HS-5 (cell line): ENCODE measurements at regions not wholly inside any gene's neighbourhood (a gene's known extent, or its start where the extent isn't known, plus 50 kb on each side); places are given as distances from the start of the nearest gene placed in this dataset.
"Not testable (repeated sequence)": the region's sequence is repeated elsewhere in the genome, so short reads cannot be mapped to it uniquely, and the experiment has no call there.

Source experiments
- DNase-seq: peaks from one replicate; pipeline ENCODE4 v3.0.0-alpha.2; 2012; ENCODE audit warnings: low read depth

- no peak for DNase-seq
Measured at GRCh38 chr11:50088231-50088630, 55.6 kb downstream of the OR4C45 start.

GRCh38 chr11:50098186-50098725 lies 65.6 kb downstream of the OR4C45 start:
- DNase-seq: no peak

DNA sequence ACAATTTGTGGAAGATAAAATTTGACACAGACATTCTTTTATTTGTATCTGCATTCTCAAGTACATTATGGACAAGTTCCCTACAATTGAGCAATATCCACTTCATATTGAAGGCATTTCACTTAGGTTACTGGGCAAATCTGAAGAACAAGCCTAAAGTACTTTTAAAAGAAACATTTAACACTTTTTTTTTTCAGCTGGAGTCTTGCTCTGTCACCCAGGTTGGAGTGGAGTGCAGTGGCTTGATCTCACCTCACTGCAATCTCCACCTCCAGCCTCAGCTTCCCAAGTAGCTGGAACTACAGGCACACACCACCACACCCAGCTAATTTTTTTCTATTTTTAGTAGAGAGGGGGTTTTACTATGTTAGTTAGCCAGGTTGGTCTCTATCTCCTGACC lies 70.2 kb downstream of the OR4C45 start:
- DNase-seq: no peak

- not testable (repeated sequence) for DNase-seq
Measured at GRCh38 chr11:50140686-50141085, 108.0 kb downstream of the OR4C45 start.

DNA sequence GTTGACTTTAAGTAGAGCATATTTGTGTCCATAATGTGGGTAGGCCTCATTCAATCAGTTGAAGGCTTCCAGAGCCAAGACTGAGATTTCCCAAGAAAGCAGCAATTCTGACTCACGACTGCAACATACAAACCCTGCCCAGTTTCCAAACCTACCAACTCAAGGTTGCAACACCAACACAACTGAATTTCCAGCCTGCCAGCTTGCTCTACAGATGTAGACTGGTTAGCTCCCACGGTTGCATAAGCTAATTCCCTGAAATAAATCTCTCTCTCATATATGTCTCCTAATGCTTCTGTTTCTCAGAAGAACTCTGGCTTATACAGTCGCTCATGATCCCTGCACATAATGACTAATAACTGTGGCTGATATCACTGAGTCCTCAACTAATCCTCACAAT lies 113.6 kb downstream of the OR4C45 start:
- peak; percentile 13 for DNase-seq

DNA sequence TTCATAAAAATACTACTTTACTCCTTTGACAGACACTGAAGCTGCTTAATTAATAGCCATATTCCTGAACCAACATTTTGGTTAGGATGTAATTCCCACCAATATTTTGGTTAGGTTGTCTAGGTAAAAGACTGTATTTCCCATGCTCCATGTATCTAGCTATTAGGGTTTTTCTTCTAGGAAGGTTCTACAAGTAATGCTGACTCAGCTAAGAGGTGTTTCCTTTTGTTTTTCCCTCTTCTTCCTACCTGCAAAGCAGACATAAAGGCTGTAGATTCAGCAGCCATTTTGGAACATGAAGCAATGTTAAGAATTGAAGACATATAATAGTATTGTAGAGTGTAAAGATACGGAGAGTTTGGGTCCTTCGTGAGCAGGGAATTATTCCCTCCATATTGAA lies 115.3 kb downstream of the OR4C45 start:
- not testable (repeated sequence) for DNase-seq

DNA sequence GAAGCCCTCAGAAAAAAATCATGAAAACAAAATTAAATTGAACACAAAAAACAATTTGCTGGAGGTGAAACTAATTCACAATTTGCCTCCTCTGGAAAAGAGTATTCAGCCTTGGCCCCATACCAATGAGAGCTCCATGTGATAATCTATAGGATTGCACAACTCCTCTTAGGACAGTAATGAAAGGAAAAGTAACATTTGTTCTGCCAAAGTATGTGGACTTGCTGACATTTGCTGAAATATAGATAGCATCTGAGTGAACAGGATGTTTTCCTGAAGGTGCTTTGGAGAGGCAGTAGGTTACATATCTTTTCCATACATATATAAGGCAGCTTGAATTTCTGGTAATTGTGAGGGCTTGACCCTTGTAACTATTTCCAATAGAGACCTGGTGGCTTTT lies 122.8 kb downstream of the OR4C45 start:
- DNase-seq: no peak

DNA sequence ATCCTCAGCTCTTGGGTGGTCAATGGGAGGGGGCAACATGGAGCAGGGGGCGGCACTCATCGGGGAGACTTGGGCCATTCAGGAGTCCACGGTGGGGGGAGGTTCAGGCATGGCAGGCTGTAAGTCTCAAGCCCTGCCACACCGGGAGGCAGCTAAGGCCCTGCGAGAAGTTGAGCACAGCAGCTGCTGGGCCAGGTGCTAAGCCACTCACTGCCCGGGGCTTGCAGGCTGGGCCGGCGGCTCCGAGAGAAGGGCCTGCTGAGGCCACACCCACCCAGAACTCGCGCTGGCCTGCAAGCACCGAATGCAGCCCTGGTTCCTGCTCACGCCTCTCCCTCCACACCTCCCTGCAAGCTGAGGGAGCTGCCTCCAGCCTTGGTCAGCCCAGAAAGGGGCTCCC lies 131.4 kb downstream of the OR4C45 start:
- no peak for DNase-seq

GRCh38 chr11:50169634-50170033 lies 137.0 kb downstream of the OR4C45 start:
- no peak for DNase-seq

GRCh38 chr11:50170115-50170514 lies 137.4 kb downstream of the OR4C45 start:
- no peak for DNase-seq

GRCh38 chr11:50174189-50174588 lies 141.5 kb downstream of the OR4C45 start:
- peak; percentile 74 for DNase-seq

GRCh38 chr11:50174975-50175374 lies 142.3 kb downstream of the OR4C45 start:
- DNase-seq: no peak

- DNase-seq: no peak
Measured at GRCh38 chr11:50178737-50179136, 146.1 kb downstream of the OR4C45 start.

DNA sequence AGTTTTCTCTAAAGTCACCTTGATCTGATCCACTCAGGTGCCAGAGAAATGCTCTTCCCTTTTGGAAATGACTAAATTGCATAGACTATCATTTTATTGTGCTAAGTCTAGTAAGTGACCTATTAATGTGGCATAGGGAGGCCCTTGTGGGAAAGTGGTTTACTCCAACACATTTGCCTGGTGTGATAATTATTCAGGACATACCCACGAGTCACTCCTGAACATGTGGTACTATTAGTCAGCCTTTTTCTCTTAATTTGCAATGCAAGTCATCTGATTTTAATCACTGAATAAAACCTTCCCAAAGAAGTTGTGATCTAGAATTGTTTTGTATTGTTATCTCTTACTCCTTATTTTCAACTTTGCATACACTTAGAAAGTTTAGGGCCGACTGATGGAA lies 148.7 kb downstream of the OR4C45 start:
- no peak for DNase-seq

GRCh38 chr11:50182486-50182885 lies 149.8 kb downstream of the OR4C45 start:
- no peak for DNase-seq

DNA sequence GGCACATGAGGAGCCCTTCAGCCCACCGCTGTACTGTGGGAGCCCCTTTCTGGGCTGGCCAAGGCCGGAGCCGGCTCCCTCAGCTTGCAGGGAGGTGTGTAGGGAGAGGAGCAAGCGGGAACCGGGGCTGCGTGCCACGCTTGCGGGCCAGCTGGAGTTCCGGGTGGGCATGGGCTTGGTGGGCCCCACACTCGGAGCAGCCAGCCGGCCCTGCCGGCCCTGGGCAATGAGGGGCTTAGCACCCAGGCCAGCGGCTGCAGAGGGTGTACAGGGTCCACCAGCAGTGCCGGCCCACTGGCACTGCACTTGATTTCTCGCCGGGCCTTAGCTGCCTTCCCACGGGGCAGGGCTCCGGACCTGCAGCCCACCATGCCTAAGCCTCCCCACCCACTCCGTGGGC lies 150.5 kb downstream of the OR4C45 start:
- not testable (repeated sequence) for DNase-seq

GRCh38 chr11:50186146-50186545 lies 153.5 kb downstream of the OR4C45 start:
- no peak for DNase-seq

GRCh38 chr11:50187220-50187619 lies 154.5 kb downstream of the OR4C45 start:
- no peak for DNase-seq

- DNase-seq: no peak
Measured at GRCh38 chr11:50188040-50188439, 155.4 kb downstream of the OR4C45 start.

DNA sequence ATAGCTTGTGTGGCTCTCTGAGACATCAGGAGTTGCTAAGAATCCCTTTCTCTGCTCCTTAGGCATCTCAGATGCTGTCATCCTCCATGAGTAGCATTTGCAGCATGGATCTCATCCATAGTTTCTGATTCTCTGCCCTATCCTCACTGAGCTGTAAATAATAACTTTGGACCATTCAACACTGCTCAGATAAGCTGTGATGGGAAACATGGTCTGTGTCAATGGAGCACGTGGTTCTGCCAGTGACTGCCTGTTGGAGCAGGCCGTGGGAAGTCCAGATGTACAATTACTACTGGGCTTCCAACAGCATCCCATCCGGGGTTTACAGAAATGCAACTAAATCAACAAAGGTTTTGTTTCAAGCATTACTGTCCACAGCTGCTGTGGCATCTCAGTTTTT lies 160.1 kb downstream of the OR4C45 start:
- DNase-seq: no peak

- DNase-seq: no peak
Measured at GRCh38 chr11:50214376-50214775, 181.7 kb downstream of the OR4C45 start.

GRCh38 chr11:50220651-50221050 lies 188.0 kb downstream of the OR4C45 start:
- DNase-seq: no peak

DNA sequence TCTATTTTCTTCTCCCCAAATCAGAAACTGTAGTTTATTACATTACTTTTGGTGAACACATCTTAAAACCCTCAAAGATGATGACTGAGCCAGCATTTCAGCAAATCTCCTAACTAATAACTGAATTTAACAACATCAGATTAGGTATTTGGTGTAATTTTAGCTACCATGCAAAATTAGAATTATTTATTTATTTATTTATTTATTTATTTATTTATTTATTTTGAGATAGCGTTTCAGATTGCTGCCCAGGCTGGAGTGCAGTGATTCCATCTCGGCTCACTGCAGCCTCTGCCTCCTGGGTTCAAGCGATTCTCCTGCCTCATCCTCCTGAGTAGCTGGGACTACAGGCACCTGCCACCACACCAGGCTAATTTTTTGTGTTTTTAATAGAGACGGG lies 205.7 kb downstream of the OR4C45 start:
- DNase-seq: not testable (repeated sequence)

- DNase-seq: no peak
Measured at GRCh38 chr11:50246183-50246582, 213.5 kb downstream of the OR4C45 start.

- no peak for DNase-seq
Measured at GRCh38 chr11:50246699-50247098, 214.0 kb downstream of the OR4C45 start.
